Suprapubic skin (tissue), 4 donors: ENCODE measurements at regions not wholly inside any gene's neighbourhood (a gene's known extent, or its start where the extent isn't known, plus 50 kb on each side); places are given as distances from the start of the nearest gene placed in this dataset.

Experiments
- DNase-seq, 2 donors: peaks; one replicate each; pipeline ENCODE4 v3.0.0-alpha.2; 2019; ENCODE audit warnings: low spot score in 2 of 2
- H3K27ac ChIP-seq: fragments of 200-600 bp; sonication (generic); one replicate; pipeline ENCODE4 v1.5.1; 2019
- H3K27me3 ChIP-seq: fragments of 200-600 bp; sonication (generic); one replicate; pipeline ENCODE4 v1.5.1; 2019
- H3K36me3 ChIP-seq: fragments of 200-600 bp; sonication (generic); one replicate; pipeline ENCODE4 v1.5.1; 2019
- H3K4me1 ChIP-seq: fragments of 200-600 bp; sonication (generic); one replicate; pipeline ENCODE4 v1.5.1; 2019
- H3K4me3 ChIP-seq: fragments of 200-600 bp; sonication (generic); one replicate; pipeline ENCODE4 v1.5.1; 2019; ENCODE audit warnings: mild to moderate bottlenecking
- H3K9me3 ChIP-seq: fragments of 200-600 bp; sonication (generic); one replicate; pipeline ENCODE4 v1.5.1; 2019
- CTCF ChIP-seq, 2 donors: fragments of 200-600 bp in 1 of 2; fragments of 450-650 bp in 1 of 2; sonication (generic) in 1 of 2; IDR thresholded peaks; one replicate each; pipeline ENCODE4 v1.5.1; 2016 to 2019; ENCODE audit warnings: antibody characterized with exemption in 2 of 2, mild to moderate bottlenecking in 1 of 2, moderate library complexity in 1 of 2
- EP300 ChIP-seq: sonication (generic); formaldehyde crosslinking; IDR thresholded peaks from one replicate; pipeline ENCODE4 v1.6.1; 2017; ENCODE audit warnings: antibody characterized with exemption
- POLR2A ChIP-seq, 2 donors: fragments of 450-650 bp; IDR thresholded peaks; one replicate each; pipeline ENCODE4 v1.6.1; 2017; ENCODE audit warnings: antibody characterized with exemption in 2 of 2, mild to moderate bottlenecking in 2 of 2, moderate library complexity in 2 of 2
- POLR2AphosphoS5 ChIP-seq, 3 donors: sonication (generic); formaldehyde crosslinking; IDR thresholded peaks; one replicate each; pipeline ENCODE4 v1.6.1; 2017; ENCODE audit warnings: antibody characterized with exemption in 3 of 3
- WGBS: methylation state at CpG from one replicate; pipeline ENCODE4 v1.1.5; 2018; 5-methylcytosine and 5-hydroxymethylcytosine counted together

DNA sequence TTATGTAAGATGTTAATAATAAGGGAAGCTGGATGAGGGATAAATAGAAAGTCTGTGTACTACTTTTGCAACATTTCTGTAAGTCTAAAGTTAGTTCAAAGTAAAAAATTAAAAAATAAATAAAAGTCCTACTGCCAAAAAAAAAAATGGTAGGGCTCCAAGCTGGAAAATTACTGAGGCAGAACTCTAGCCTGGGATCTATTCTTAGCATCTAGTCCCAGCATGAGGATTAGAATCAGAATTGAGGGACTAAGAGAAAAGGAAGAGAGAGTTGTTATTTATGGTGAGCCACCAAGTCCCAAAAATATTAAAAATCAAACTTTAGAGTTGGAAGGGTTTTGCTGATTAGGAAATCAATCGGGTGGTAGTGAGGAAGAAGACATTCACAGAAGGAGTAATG lies 110.3 kb downstream of the CYB561 start:
- Histone ChIP-seq H3K36me3 (no peaks in the 10 kb centered on the region), H3K9me3 (no peaks in the 10 kb centered on the region), H3K4me3 (no peak overlapping the region), H3K27me3 (no peaks in the 10 kb centered on the region), H3K27ac (no peak overlapping the region), H3K4me1 (no peaks in the 10 kb centered on the region)
- 68% methylated on average over 1 of the region's 1 CpG for WGBS
- no peak for DNase-seq
- TF ChIP-seq EP300 (no peak), POLR2AphosphoS5 (IDR thresholded peaks at IDR 0.05) (no peak), CTCF (IDR thresholded peaks at IDR 0.05) (no peak), POLR2A (IDR thresholded peaks at IDR 0.05) (no peak)

DNA sequence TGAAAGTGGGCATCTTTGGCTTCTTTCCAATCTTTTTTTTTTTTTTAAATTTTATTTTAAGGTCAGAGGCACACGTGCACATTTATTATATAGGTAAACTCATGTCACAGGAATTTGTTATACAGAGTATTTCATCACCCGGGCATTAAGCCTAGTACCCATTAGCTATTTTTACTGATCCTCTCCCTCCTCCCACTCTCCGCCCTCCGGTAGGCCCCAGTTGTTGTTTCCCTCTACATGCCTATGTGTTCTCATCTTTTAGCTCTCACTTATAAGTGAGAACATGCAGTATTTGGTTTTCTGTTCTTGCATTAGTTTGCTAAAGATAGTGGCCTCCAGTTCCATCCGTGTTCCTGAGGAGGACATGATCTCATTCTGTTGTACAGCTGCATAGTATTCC lies 108.5 kb downstream of the CYB561 start:
- 79% methylated on average over 5 of the region's 5 CpGs for WGBS
- Histone ChIP-seq H3K4me1 (no peaks in the 10 kb centered on the region), H3K36me3 (peaks cover 7% of the 10 kb centered on the region), H3K27me3 (no peaks in the 10 kb centered on the region), H3K4me3 (no peak overlapping the region), H3K9me3 (no peaks in the 10 kb centered on the region), H3K27ac (no peak overlapping the region)
- no peak for DNase-seq
- TF ChIP-seq EP300 (no peak), POLR2A (IDR thresholded peaks at IDR 0.05) (no peak), CTCF (IDR thresholded peaks at IDR 0.05) (no peak), POLR2AphosphoS5 (IDR thresholded peaks at IDR 0.05) (no peak)

GRCh38 chr17:63338272-63338671 lies 107.8 kb downstream of the CYB561 start:
- TF ChIP-seq EP300, result no peak
- no peak for TF ChIP-seq CTCF (IDR thresholded peaks at IDR 0.05)
- TF ChIP-seq POLR2A (IDR thresholded peaks at IDR 0.05), result no peak
- TF ChIP-seq POLR2AphosphoS5 (IDR thresholded peaks at IDR 0.05), result no peak
- no peak for DNase-seq
- peaks cover 7% of the 10 kb centered on the region for H3K36me3 ChIP-seq
- no peak overlapping the region for H3K4me3 ChIP-seq
- no peaks in the 10 kb centered on the region for H3K9me3 ChIP-seq
- no peak overlapping the region for H3K27ac ChIP-seq
- no peaks in the 10 kb centered on the region for H3K4me1 ChIP-seq
- H3K27me3 ChIP-seq, result no peaks in the 10 kb centered on the region

GRCh38 chr17:63341276-63341675 lies 104.8 kb downstream of the CYB561 start:
- DNase-seq, result no peak
- H3K36me3 ChIP-seq, result peaks cover 15% of the 10 kb centered on the region
- H3K4me3 ChIP-seq, result no peak overlapping the region
- no peaks in the 10 kb centered on the region for H3K4me1 ChIP-seq
- H3K27ac ChIP-seq, result no peak overlapping the region
- H3K9me3 ChIP-seq, result no peaks in the 10 kb centered on the region
- WGBS, result 93% methylated on average over 3 of the region's 3 CpGs
- TF ChIP-seq POLR2AphosphoS5 (IDR thresholded peaks at IDR 0.05) (no peak), POLR2A (IDR thresholded peaks at IDR 0.05) (no peak), EP300 (no peak), CTCF (IDR thresholded peaks at IDR 0.05) (no peak)
- H3K27me3 ChIP-seq, result no peaks in the 10 kb centered on the region

- H3K27me3 ChIP-seq, result no peaks in the 10 kb centered on the region
- no peaks in the 10 kb centered on the region for H3K4me1 ChIP-seq
- H3K4me3 ChIP-seq, result no peak overlapping the region
- no peak for DNase-seq
- 97% methylated on average over 1 of the region's 1 CpG for WGBS
- peaks cover 23% of the 10 kb centered on the region for H3K36me3 ChIP-seq
- no peaks in the 10 kb centered on the region for H3K9me3 ChIP-seq
- TF ChIP-seq EP300 (no peak), CTCF (IDR thresholded peaks at IDR 0.05) (no peak), POLR2A (IDR thresholded peaks at IDR 0.05) (no peak), POLR2AphosphoS5 (IDR thresholded peaks at IDR 0.05) (no peak)
- H3K27ac ChIP-seq, result no peak overlapping the region
These were observed 101.7 kb downstream of the CYB561 start for GRCh38 chr17:63344383-63344782.
